H1 (cell line): ENCODE measurements at regions not wholly inside any gene's neighbourhood (a gene's known extent, or its start where the extent isn't known, plus 50 kb on each side); places are given as distances from the start of the nearest gene placed in this dataset.

Experiments
- CTCF ChIA-PET: fragments of 300-600 bp; sonication (Branson Sonifier 250); formaldehyde crosslinking; loops from one replicate; lab custom pipeline; 2021; ENCODE audit not compliant: partially characterized antibody; lab: Charles Lee
- POLR2A ChIA-PET: fragments of 300-600 bp; sonication (Branson Sonifier 250); formaldehyde crosslinking; loops from one replicate; lab custom pipeline; 2021; ENCODE audit warnings: inconsistent platforms; ENCODE audit not compliant: partially characterized antibody; lab: Charles Lee
- DNase-seq, 2 experiments: peaks; one replicate each; pipeline versions ENCODE4 v3.0.0 to v3.0.0-alpha.2; 2010 to 2022; ENCODE audit warnings: low spot score in 2 of 2, low read depth in 1 of 2, mixed read lengths in 1 of 2
- FAIRE-seq: peaks from 2 replicates; lab custom pipeline; 2011; peaks lifted over from hg19 to GRCh38; lab: Jason Lieb, UNC
- H2AFZ ChIP-seq: 2 replicates; pipeline ENCODE4 v1.8.1; 2012; ENCODE audit warnings: low read length, inconsistent platforms
- H2AK5ac ChIP-seq: 2 replicates; pipeline ENCODE4 v1.6.1; 2013; ENCODE audit warnings: low read depth, low read length
- H2BK120ac ChIP-seq: replicated peaks from 2 replicates; pipeline ENCODE3; 2013; ENCODE audit warnings: low read depth, low read length, inconsistent platforms
- H2BK12ac ChIP-seq: 2 replicates; pipeline ENCODE4 v1.6.1; 2013; ENCODE audit warnings: low read depth, low read length
- H2BK15ac ChIP-seq: 2 replicates; pipeline ENCODE4 v1.6.1; 2013; ENCODE audit warnings: low read length
- H2BK20ac ChIP-seq: 2 replicates; pipeline ENCODE4 v1.6.1; 2013; ENCODE audit warnings: low read length
- H2BK5ac ChIP-seq: 2 replicates; pipeline ENCODE4 v1.6.1; 2013; ENCODE audit warnings: low read depth, low read length
- H3K14ac ChIP-seq: 2 replicates; pipeline ENCODE4 v1.6.1; 2013; ENCODE audit warnings: inconsistent platforms; ENCODE audit not compliant: insufficient read length
- H3K18ac ChIP-seq: 2 replicates; pipeline ENCODE4 v1.6.1; 2013; ENCODE audit warnings: low read length; ENCODE audit errors: extremely low read depth
- H3K23ac ChIP-seq: 2 replicates; pipeline ENCODE4 v1.6.1; 2013; ENCODE audit warnings: inconsistent platforms; ENCODE audit not compliant: insufficient read length
- H3K23me2 ChIP-seq: 2 replicates; pipeline ENCODE4 v1.6.1; 2013; ENCODE audit warnings: low read depth, low read length
- H3K27ac ChIP-seq: 2 replicates; pipeline ENCODE4 v1.6.1; 2011; ENCODE audit warnings: low read depth, low read length, inconsistent platforms
- H3K27me3 ChIP-seq, 4 experiments: replicated peaks in 1 of 4; 1 replicate in 1 of 4; 2 replicates in 3 of 4; pipeline versions ENCODE4 v1.6.1 to v1.8.1; 2011 to 2013; ENCODE audit warnings: low read length in 3 of 4, mild to moderate bottlenecking in 3 of 4, inconsistent platforms in 2 of 4, mixed read lengths in 2 of 4, moderate library complexity in 1 of 4; ENCODE audit not compliant: control insufficient read depth in 3 of 4, insufficient read depth in 3 of 4; ENCODE audit errors: extremely low read depth in 1 of 4
- H3K36me3 ChIP-seq, 4 experiments: 2 replicates each; pipeline versions ENCODE4 v1.6.1 to v1.8.1; 2011 to 2013; ENCODE audit warnings: mild to moderate bottlenecking in 4 of 4, low read length in 3 of 4, moderate library complexity in 2 of 4, control low read depth in 1 of 4, inconsistent platforms in 1 of 4; ENCODE audit not compliant: insufficient read depth in 4 of 4, control insufficient read depth in 2 of 4
- H3K4ac ChIP-seq: replicated peaks from 2 replicates; pipeline ENCODE3; 2013; ENCODE audit warnings: low read length, low read depth, mixed read lengths, inconsistent platforms; ENCODE audit not compliant: insufficient read length
- H3K4me1 ChIP-seq, 4 experiments: replicated peaks in 1 of 4; 1 replicate in 1 of 4; 2 replicates in 3 of 4; pipeline versions ENCODE4 v1.6.1 to v1.8.1; 2011 to 2013; ENCODE audit warnings: low read length in 3 of 4, inconsistent platforms in 2 of 4, mixed read lengths in 1 of 4; ENCODE audit not compliant: insufficient read depth in 4 of 4, control insufficient read depth in 3 of 4
- H3K4me2 ChIP-seq, 2 experiments: 2 replicates each; pipeline versions ENCODE4 v1.6.1 to v1.8.1; 2011 to 2013; ENCODE audit warnings: low read depth in 2 of 2, low read length in 2 of 2, control low read depth in 1 of 2, inconsistent platforms in 1 of 2, mild to moderate bottlenecking in 1 of 2; ENCODE audit not compliant: insufficient read depth in 1 of 2
- H3K4me3 ChIP-seq, 4 experiments: fragments of 200-600, 300-600 bp in 1 of 4; sonication (generic), shearing (Covaris generic), sonication (Bioruptor Twin) in 1 of 4; 2 replicates each; pipeline versions ENCODE4 v1.5.1 to v1.8.1; 2011 to 2016; ENCODE audit warnings: low read length in 4 of 4, low read depth in 3 of 4, control low read depth in 2 of 4, inconsistent platforms in 2 of 4, mild to moderate bottlenecking in 2 of 4, mixed read lengths in 1 of 4, moderate library complexity in 1 of 4; ENCODE audit not compliant: insufficient read depth in 2 of 4; ENCODE audit errors: extremely low read depth in 1 of 4
- H3K56ac ChIP-seq: replicated peaks from 2 replicates; pipeline ENCODE3; 2013; ENCODE audit warnings: low read depth, mild to moderate bottlenecking, mixed read lengths, low read length, inconsistent platforms; ENCODE audit not compliant: insufficient read length
- H3K79me1 ChIP-seq: 2 replicates; pipeline ENCODE4 v1.6.1; 2013; ENCODE audit warnings: low read depth, low read length, control low read depth
- H3K79me2 ChIP-seq, 2 experiments: 2 replicates each; pipeline versions ENCODE4 v1.6.1 to v1.8.1; 2012 to 2013; ENCODE audit warnings: low read length in 2 of 2, mild to moderate bottlenecking in 2 of 2, inconsistent platforms in 1 of 2; ENCODE audit not compliant: insufficient read depth in 2 of 2, control insufficient read depth in 1 of 2
- H3K9ac ChIP-seq, 4 experiments: replicated peaks in 1 of 4; 1 replicate in 1 of 4; 2 replicates in 3 of 4; pipeline versions ENCODE4 v1.6.1 to v1.8.1; 2011 to 2013; ENCODE audit warnings: low read depth in 3 of 4, low read length in 3 of 4, control low read depth in 2 of 4, mild to moderate bottlenecking in 2 of 4, moderate library complexity in 2 of 4, inconsistent platforms in 1 of 4; ENCODE audit errors: extremely low read depth in 1 of 4
- H3K9me3 ChIP-seq, 2 experiments: 2 replicates each; pipeline versions ENCODE4 v1.6.1 to v1.8.1; 2012 to 2013; ENCODE audit warnings: mild to moderate bottlenecking in 2 of 2, moderate library complexity in 2 of 2, control low read depth in 1 of 2, inconsistent platforms in 1 of 2, low read depth in 1 of 2, low read length in 1 of 2, mixed read lengths in 1 of 2; ENCODE audit not compliant: insufficient read depth in 2 of 2
- H4K20me1 ChIP-seq, 2 experiments: replicated peaks in 1 of 2; 2 replicates each; pipeline versions ENCODE3 to v1.8.1; 2011 to 2013; ENCODE audit warnings: inconsistent platforms in 2 of 2, low read length in 2 of 2, mild to moderate bottlenecking in 1 of 2; ENCODE audit not compliant: insufficient read depth in 2 of 2, control insufficient read depth in 1 of 2
- H4K5ac ChIP-seq: 2 replicates; pipeline ENCODE4 v1.6.1; 2013; ENCODE audit warnings: low read length, low read depth, mixed read lengths, inconsistent platforms; ENCODE audit not compliant: insufficient read length
- H4K8ac ChIP-seq: 2 replicates; pipeline ENCODE4 v1.8.0; 2013; ENCODE audit warnings: mild to moderate bottlenecking, moderate library complexity, low read length, inconsistent platforms; ENCODE audit not compliant: insufficient read depth; ENCODE audit errors: extremely low read depth
- H4K91ac ChIP-seq: replicated peaks from 2 replicates; pipeline ENCODE3; 2013; ENCODE audit warnings: low read length, mixed read lengths, inconsistent platforms; ENCODE audit not compliant: insufficient read length
- CEBPB ChIP-seq: IDR thresholded peaks from 2 replicates; pipeline ENCODE4 v1.6.1; 2012; ENCODE audit warnings: low read depth, low read length
- CHD1 ChIP-seq: IDR thresholded peaks from 2 replicates; pipeline ENCODE4 v1.6.1; 2012; ENCODE audit warnings: low read depth, low read length, improper control_type of control experiment
- FOSL1 ChIP-seq: IDR thresholded peaks from 2 replicates; pipeline ENCODE4 v1.6.1; 2011; ENCODE audit warnings: mild to moderate bottlenecking, low read depth, low read length, moderate library complexity; ENCODE audit not compliant: insufficient read depth
- HDAC2 ChIP-seq, 2 experiments: fragments of 300-600 bp in 1 of 2; sonication (generic) in 1 of 2; IDR thresholded peaks; 2 replicates each; pipeline ENCODE4 v1.6.1; 2011 to 2012; ENCODE audit warnings: low read depth in 2 of 2, low read length in 2 of 2, mild to moderate bottlenecking in 2 of 2, moderate library complexity in 2 of 2, borderline replicate concordance in 1 of 2, inconsistent platforms in 1 of 2
- JUND ChIP-seq: IDR thresholded peaks from 2 replicates; pipeline ENCODE4 v1.6.1; 2011; ENCODE audit warnings: mild to moderate bottlenecking, improper control_type of control experiment, low read length
- KDM5A ChIP-seq: fragments of 200-600 bp; IDR thresholded peaks from 2 replicates; pipeline ENCODE4 v1.7.1; 2012; ENCODE audit warnings: mild to moderate bottlenecking, low read length, inconsistent platforms, mixed read lengths
- TEAD4 ChIP-seq: IDR thresholded peaks from 2 replicates; pipeline ENCODE4 v1.6.1; 2012; ENCODE audit warnings: low read depth, low read length, inconsistent platforms, mixed read lengths
- YY1 ChIP-seq: IDR thresholded peaks from 2 replicates; pipeline ENCODE4 v1.6.1; 2011; ENCODE audit warnings: low read depth, mild to moderate bottlenecking, low read length
- WGBS, 2 experiments: shearing (Covaris generic) in 1 of 2; methylation state at CpG; one replicate each; pipeline versions ENCODE4 v1.1.6 to v1.1.7; 2013 to 2015; ENCODE audit warnings: low lambda C conversion rate in 2 of 2, mixed read lengths in 2 of 2, inconsistent platforms in 1 of 2, low coverage in 1 of 2, missing lambda C conversion rate in 1 of 2; ENCODE audit not compliant: insufficient replicate concordance in 2 of 2, insufficient coverage in 1 of 2, insufficient read length in 1 of 2; ENCODE audit errors: extremely low coverage in 1 of 2, missing lambda C conversion rate in 1 of 2; 5-methylcytosine and 5-hydroxymethylcytosine counted together

- Histone ChIP-seq H4K20me1 (no peaks in the 10 kb centered on the region), H3K79me2 (no peaks in the 10 kb centered on the region), H3K56ac (no peak overlapping the region), H2BK12ac (no peak overlapping the region), H2BK5ac (no peak overlapping the region), H3K9ac (no peak overlapping the region), H3K9me3 (no peaks in the 10 kb centered on the region), H4K8ac (no peak overlapping the region), H3K18ac (no peak overlapping the region), H3K79me1 (no peaks in the 10 kb centered on the region), H3K23me2 (no peaks in the 10 kb centered on the region), H2BK120ac (no peak overlapping the region), H4K5ac (no peak overlapping the region), H3K4me3 (no peak overlapping the region), H2BK20ac (no peak overlapping the region), H2AK5ac (no peak overlapping the region), H3K4me2 (no peak overlapping the region), H4K91ac (no peak overlapping the region), H3K14ac (no peak overlapping the region), H2AFZ (no peak overlapping the region), H3K23ac (no peak overlapping the region), H3K27me3 (no peaks in the 10 kb centered on the region), H2BK15ac (no peak overlapping the region), H3K27ac (no peak overlapping the region), H3K4me1 (no peaks in the 10 kb centered on the region), H3K4ac (no peak overlapping the region), H3K36me3 (no peaks in the 10 kb centered on the region)
- WGBS, 2 experiments = 47% methylated on average over 1 of the region's 1 CpG; no CpG with 5 or more reads in 1 of the 2 experiments
- FAIRE-seq (no peak), DNase-seq (no peak)
- no peak for TF ChIP-seq CEBPB
- no peak for TF ChIP-seq HDAC2 (IDR thresholded peaks at IDR 0.05; ENCODE audit: borderline replicate concordance in 1 of 2, low read depth in 2 of 2, low read length in 2 of 2)
- no peak for TF ChIP-seq JUND
- no peak for TF ChIP-seq TEAD4
- TF ChIP-seq YY1 = no peak
- TF ChIP-seq CHD1 = no peak
- no peak for TF ChIP-seq KDM5A
- no peak for TF ChIP-seq FOSL1
- CTCF ChIA-PET = interaction anchor here (1.3 kb wide), 1 partner anchor 10 kb away, joined by 3 read pairs; no protein-coding TSS in a partner anchor
- POLR2A ChIA-PET = no interaction called here
Observed at GRCh38 chr5:106690585-106690984, 980.2 kb downstream of the EFNA5 start.
